Hepatocyte (in vitro differentiated cells): ENCODE measurements at regions not wholly inside any gene's neighbourhood (a gene's known extent, or its start where the extent isn't known, plus 50 kb on each side); places are given as distances from the start of the nearest gene placed in this dataset.

Source experiments
- DNase-seq: peaks from one replicate; pipeline ENCODE4 v3.0.0-alpha.2; 2016; ENCODE audit warnings: low spot score
- H2AFZ ChIP-seq: fragments of 200-600 bp; sonication (generic); 2 replicates; pipeline ENCODE4 v1.6.0; 2016; ENCODE audit warnings: antibody characterized with exemption, mild to moderate bottlenecking
- H3K27ac ChIP-seq: fragments of 200-600 bp; sonication (generic); 2 replicates; pipeline ENCODE4 v1.5.1; 2016; ENCODE audit warnings: mild to moderate bottlenecking
- H3K27me3 ChIP-seq: fragments of 200-600 bp; sonication (generic); 2 replicates; pipeline ENCODE4 v1.6.1; 2016
- H3K36me3 ChIP-seq: fragments of 200-600 bp; sonication (generic); replicated peaks from 2 replicates; pipeline ENCODE4 v1.5.1; 2016; ENCODE audit warnings: low read depth; ENCODE audit not compliant: insufficient read depth
- H3K4me1 ChIP-seq: fragments of 200-600 bp; sonication (generic); 2 replicates; pipeline ENCODE4 v1.5.1; 2016; ENCODE audit warnings: mild to moderate bottlenecking, moderate library complexity; ENCODE audit not compliant: insufficient read depth
- H3K4me2 ChIP-seq: fragments of 200-600 bp; sonication (generic); 2 replicates; pipeline ENCODE4 v1.6.0; 2016
- H3K4me3 ChIP-seq: fragments of 200-600 bp; sonication (generic); 2 replicates; pipeline ENCODE4 v1.5.1; 2016; ENCODE audit warnings: mild to moderate bottlenecking
- H3K79me2 ChIP-seq: fragments of 200-600 bp; sonication (generic); 2 replicates; pipeline ENCODE4 v1.6.0; 2017; ENCODE audit warnings: mild to moderate bottlenecking
- H3K9me2 ChIP-seq: fragments of 200-600 bp; sonication (generic); replicated peaks from 2 replicates; pipeline ENCODE4 v1.6.0; 2017; ENCODE audit warnings: mild to moderate bottlenecking; ENCODE audit not compliant: insufficient read depth
- H3K9me3 ChIP-seq: fragments of 200-600 bp; sonication (generic); 2 replicates; pipeline ENCODE4 v1.5.1; 2016; ENCODE audit warnings: low read depth, mild to moderate bottlenecking
- H4K20me1 ChIP-seq: fragments of 200-600 bp; sonication (generic); 2 replicates; pipeline ENCODE4 v1.6.0; 2016; ENCODE audit warnings: mild to moderate bottlenecking; ENCODE audit not compliant: insufficient read depth, poor library complexity, severe bottlenecking
- EZH2 ChIP-seq: fragments of 200-600 bp; sonication (generic); IDR thresholded peaks from 2 replicates; pipeline ENCODE4 v1.6.1; 2016; ENCODE audit warnings: antibody characterized with exemption, mild to moderate bottlenecking, borderline replicate concordance
- EZH2phosphoT487 ChIP-seq: fragments of 200-600 bp; sonication (generic); IDR thresholded peaks from one replicate; pipeline ENCODE4 v1.6.1; 2018; ENCODE audit warnings: antibody characterized with exemption, mild to moderate bottlenecking, low read depth, moderate library complexity; ENCODE audit not compliant: unreplicated experiment, severe bottlenecking
- WGBS: methylation state at CpG from one replicate; pipeline ENCODE4 v1.1.6; 2016; ENCODE audit warnings: low lambda C conversion rate; ENCODE audit errors: missing lambda C conversion rate; 5-methylcytosine and 5-hydroxymethylcytosine counted together
- TF ChIP-seq, protein P1 (sequence below): fragments of 200-600 bp; sonication (generic); IDR thresholded peaks from 2 replicates; pipeline ENCODE4 v1.5.1; 2016; ENCODE audit warnings: antibody characterized with exemption, mild to moderate bottlenecking; ENCODE audit not compliant: poor library complexity

DNA sequence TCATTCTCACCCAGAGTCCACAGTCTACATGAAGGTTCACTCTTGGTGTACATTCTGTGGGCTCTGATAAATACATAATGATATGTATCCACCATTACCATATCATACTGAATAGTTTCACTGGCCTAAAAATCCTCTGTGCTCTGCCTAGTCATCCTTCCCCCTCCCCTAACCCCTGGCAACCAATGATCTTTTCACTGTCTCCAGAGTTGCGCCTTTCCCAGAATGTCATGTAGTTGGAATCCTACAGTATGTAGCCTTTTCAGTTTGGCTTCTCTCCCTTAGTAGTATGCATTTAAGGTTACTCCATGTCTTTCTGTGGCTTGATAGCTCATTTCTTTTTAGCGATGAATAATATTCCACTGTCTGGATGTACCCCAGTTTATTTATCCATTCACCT lies 101.3 kb downstream of the NOG start:
- DNase-seq, result no peak
- 96% methylated on average over 2 of the region's 2 CpGs for WGBS
- Histone ChIP-seq H3K27ac (no peak overlapping the region), H4K20me1 (no peaks in the 10 kb centered on the region), H3K4me1 (no peaks in the 10 kb centered on the region), H3K36me3 (no peaks in the 10 kb centered on the region), H3K9me2 (no peaks in the 10 kb centered on the region), H3K4me2 (no peak overlapping the region), H3K27me3 (peaks cover 7% of the 10 kb centered on the region), H3K79me2 (no peaks in the 10 kb centered on the region), H3K4me3 (no peak overlapping the region), H3K9me3 (no peaks in the 10 kb centered on the region), H2AFZ (no peak overlapping the region)
- TF ChIP-seq, protein P1, sequence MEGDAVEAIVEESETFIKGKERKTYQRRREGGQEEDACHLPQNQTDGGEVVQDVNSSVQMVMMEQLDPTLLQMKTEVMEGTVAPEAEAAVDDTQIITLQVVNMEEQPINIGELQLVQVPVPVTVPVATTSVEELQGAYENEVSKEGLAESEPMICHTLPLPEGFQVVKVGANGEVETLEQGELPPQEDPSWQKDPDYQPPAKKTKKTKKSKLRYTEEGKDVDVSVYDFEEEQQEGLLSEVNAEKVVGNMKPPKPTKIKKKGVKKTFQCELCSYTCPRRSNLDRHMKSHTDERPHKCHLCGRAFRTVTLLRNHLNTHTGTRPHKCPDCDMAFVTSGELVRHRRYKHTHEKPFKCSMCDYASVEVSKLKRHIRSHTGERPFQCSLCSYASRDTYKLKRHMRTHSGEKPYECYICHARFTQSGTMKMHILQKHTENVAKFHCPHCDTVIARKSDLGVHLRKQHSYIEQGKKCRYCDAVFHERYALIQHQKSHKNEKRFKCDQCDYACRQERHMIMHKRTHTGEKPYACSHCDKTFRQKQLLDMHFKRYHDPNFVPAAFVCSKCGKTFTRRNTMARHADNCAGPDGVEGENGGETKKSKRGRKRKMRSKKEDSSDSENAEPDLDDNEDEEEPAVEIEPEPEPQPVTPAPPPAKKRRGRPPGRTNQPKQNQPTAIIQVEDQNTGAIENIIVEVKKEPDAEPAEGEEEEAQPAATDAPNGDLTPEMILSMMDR, result no peak
- TF ChIP-seq EZH2, result no peak
- no peak for TF ChIP-seq EZH2phosphoT487

DNA sequence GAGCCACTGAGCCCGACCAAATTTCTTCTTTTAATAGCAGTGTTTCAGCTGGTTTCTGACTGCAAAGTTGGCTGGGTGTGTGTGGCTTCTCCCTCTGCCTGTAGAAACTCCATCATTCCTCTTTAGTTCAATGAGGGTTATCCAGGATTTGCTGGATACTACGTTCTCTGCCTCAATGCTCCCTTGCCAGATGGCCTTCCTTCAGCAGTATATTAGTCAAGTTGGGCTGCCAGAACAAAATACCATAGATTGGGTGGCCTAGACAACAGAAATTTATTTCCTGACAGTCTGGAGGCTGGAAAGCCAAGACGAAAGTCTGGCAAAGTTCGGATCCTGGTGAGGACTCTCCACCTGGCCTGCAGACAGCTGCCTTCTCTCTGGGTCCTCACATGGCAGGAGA lies 103.7 kb downstream of the NOG start:
- Histone ChIP-seq H3K4me2 (no peak overlapping the region), H3K4me3 (no peak overlapping the region), H3K79me2 (no peaks in the 10 kb centered on the region), H3K9me3 (no peaks in the 10 kb centered on the region), H3K4me1 (no peaks in the 10 kb centered on the region), H2AFZ (no peak overlapping the region), H4K20me1 (no peaks in the 10 kb centered on the region), H3K27ac (no peak overlapping the region), H3K27me3 (peaks cover 7% of the 10 kb centered on the region), H3K9me2 (no peaks in the 10 kb centered on the region), H3K36me3 (no peaks in the 10 kb centered on the region)
- WGBS, result 88% methylated on average over 4 of the region's 4 CpGs
- no peak for DNase-seq
- TF ChIP-seq EZH2, result no peak
- TF ChIP-seq, protein P1, result no peak
- TF ChIP-seq EZH2phosphoT487, result no peak

DNA sequence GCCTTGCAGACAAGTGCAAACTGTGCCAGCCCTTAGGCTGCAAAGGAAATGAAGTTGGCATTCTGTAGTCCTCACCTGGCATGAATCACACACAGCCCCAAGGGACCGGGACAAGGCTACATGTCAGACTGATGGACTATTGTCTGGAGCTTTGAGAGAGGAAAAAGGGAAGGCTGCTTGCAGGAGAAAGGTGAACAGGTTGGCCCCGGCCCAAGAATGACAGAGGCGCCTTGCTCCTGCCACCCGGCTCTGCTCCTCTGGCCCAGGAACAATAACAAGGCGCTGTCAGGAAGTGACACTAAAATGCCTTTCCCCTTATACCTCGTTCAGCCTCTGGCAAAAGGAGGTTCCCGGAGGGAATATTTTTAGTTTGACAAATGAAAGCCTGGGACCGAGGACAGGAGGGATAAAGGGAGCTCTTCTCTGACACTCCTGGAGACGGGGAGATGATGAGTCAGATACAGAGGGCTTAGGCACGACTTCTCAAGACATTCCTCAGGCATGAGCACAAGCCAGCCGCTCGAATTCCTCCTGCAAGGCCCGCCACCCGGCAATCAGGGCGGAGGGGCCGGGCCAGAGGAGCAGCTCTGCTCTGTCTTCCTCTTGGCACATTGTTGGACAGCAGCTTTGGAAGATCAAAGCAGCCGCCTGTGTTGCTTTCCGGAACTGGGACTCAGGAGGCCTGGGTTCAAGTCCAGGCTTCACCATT lies 105.8 kb downstream of the NOG start:
- Histone ChIP-seq H3K79me2 (no peaks in the 10 kb centered on the region), H3K9me3 (no peaks in the 10 kb centered on the region), H3K9me2 (no peaks in the 10 kb centered on the region), H3K36me3 (no peaks in the 10 kb centered on the region), H2AFZ (no peak overlapping the region), H3K4me3 (no peak overlapping the region), H3K4me1 (no peaks in the 10 kb centered on the region), H3K27ac (peak overlapping the region; percentile 3), H3K4me2 (peak overlapping the region; percentile 34), H4K20me1 (no peaks in the 10 kb centered on the region), H3K27me3 (peaks cover 7% of the 10 kb centered on the region)
- peak; percentile 93 for DNase-seq
- TF ChIP-seq, protein P1, result no peak
- TF ChIP-seq EZH2phosphoT487, result peak; percentile 51
- no peak for TF ChIP-seq EZH2
- 15% methylated on average over 18 of the region's 18 CpGs for WGBS

- TF ChIP-seq EZH2 (no peak), EZH2phosphoT487 (no peak)
- TF ChIP-seq, protein P1, result no peak
- Histone ChIP-seq H3K9me3 (no peaks in the 10 kb centered on the region), H3K4me2 (no peak overlapping the region), H3K27me3 (no peaks in the 10 kb centered on the region), H3K36me3 (no peaks in the 10 kb centered on the region), H3K4me3 (no peak overlapping the region), H3K27ac (no peak overlapping the region), H3K9me2 (no peaks in the 10 kb centered on the region), H2AFZ (no peak overlapping the region), H4K20me1 (no peaks in the 10 kb centered on the region), H3K79me2 (no peaks in the 10 kb centered on the region), H3K4me1 (no peaks in the 10 kb centered on the region)
- DNase-seq, result no peak
- 71% methylated on average over 7 of the region's 7 CpGs for WGBS
Measured at GRCh38 chr17:56700919-56701420, 107.5 kb downstream of the NOG start.
